ENCODE measurements at regions not wholly inside any gene's neighbourhood (a gene's known extent, or its start where the extent isn't known, plus 50 kb on each side); places are given as distances from the start of the nearest gene placed in this dataset.

GRCh38 chr1:90781534-90781933 is 64.4 kb upstream of the BARHL2 start:
- TF ChIP-seq CTCF (IDR thresholded peaks at IDR 0.05): no peak
- no peak for TF ChIP-seq POLR2A (IDR thresholded peaks at IDR 0.05)

Data from thyroid gland (tissue), 4 donors.